HG03175 (cell line): ENCODE measurements at regions not wholly inside any gene's neighbourhood (a gene's known extent, or its start where the extent isn't known, plus 50 kb on each side); places are given as distances from the start of the nearest gene placed in this dataset.

ENCODE experiments used
- ATAC-seq: cut with Tn5 transposase; IDR thresholded peaks from one replicate; pipeline ENCODE4 v1.9.1; 2021; ENCODE audit warnings: mild to moderate bottlenecking, moderate library complexity; ENCODE audit not compliant: unreplicated experiment

DNA sequence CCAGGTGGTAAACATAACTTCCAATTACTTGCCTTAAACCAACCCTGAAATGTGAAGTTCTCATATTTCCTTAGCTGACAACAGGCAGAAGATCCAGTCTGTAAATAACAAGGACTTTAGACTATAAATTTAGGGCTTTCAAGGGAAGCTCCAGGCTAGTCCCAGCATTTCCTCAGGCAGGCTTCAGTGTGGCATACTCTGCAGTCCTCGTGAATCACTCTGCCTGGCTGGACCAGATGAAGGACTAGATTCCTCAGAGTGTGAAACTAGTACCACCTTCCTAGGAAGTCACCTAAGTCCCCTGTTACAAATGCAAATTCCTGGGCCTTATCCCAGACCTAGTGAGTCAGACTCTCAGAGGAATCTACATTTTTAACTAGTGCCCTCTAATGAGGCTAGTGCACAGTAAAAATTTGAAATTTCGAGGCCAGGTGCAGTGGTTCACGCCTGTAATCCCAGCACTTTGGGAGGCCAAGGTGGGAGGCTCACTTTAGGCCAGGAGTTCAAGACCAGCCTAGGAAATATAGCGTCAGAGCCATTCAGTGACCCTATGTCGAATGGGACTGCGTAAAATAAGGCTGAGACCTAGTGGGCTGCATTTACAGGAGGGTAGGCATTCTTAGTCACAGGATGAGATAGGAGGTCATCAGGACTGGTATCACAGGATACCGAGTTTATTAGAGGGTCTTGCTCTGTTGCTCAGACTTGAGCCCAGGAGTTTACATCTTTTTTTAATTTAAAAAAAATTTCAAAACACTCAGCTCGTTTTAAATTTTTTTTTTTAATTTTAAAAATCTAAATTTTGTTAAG, 279.6 kb upstream of the JARID2 start:
- ATAC-seq, result no peak

DNA sequence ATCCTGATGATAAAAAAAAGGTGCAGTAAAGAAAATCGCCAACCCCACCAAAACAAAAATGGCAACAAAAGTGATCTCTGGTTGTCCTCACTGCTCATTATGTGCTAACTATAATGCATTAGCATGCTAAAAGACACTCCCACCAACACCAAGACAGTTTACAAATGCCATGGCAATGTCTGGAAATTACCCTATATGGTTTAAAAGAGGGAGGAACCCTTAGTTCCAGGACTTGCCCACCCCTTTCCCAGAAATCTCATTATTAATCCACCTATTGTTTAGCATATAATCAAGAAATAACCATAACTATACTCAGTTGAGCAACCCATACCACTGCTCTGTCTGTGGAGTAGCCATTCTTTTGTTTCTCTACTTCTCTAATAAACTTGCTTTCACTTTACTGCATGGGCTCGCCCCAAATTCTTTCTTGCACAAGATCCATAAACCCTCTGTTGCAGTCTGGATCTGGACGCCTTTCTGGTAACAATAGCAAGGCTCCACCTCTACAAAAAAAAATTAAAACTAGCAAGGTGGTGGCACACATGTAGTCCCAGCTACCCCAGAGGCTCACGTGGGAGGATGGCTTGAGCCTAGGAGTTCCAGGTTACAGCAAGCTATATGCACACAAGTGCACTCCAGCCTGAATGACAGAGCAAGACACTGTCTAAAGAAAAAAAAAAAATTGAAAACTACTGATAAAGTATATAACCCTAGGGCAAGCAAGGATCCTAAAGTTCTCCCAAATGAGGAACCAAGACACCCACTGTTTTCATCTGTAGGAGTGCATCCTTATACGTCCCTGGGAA, 278.8 kb upstream of the JARID2 start:
- no peak for ATAC-seq

DNA sequence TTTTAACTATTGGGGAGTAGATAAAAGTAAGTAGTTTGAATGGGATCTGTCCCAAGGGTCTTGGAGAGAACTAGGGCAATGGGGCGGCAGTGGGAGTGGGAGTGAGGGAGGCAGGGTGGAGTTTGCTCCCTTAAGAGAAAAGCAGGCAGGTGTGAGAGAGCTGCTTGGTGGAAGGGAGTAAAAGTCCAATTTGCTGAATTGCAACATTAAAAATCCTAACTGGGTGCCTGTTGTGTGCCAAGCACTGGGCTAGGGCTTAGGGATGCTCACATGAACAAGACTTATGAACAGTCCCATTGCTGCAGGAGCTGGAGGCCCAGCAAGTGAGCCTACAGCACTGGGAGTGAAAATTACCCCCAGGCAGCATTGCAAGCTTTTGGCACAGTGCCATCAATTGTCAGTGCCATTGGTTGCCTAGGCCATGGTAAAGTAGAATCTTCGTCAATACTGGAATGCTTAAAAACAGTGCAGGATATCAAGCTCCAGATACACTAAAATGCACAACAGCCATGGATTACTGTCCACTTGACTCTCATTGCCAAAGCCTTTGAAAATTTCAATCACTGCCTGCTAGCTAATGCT, 277.7 kb upstream of the JARID2 start:
- no peak for ATAC-seq

DNA sequence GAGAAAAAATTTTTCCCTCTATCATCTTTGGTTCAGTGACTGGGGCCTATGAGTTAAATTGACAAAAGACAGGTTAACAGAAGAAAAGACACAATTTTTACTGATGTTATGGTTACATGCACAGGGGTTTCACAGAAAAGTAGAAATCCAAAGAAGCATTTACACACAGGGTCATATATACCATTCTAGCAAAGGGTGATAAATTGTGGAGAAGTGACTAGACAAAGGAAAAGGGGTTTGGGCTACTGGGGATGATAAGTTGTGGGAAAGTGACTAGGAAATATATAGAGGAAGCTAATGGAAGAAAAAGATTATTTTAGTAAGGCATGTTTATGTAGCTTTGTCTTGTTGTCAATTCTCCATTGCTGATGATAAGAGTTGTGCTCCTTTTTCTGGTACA, 276.7 kb upstream of the JARID2 start:
- no peak for ATAC-seq

DNA sequence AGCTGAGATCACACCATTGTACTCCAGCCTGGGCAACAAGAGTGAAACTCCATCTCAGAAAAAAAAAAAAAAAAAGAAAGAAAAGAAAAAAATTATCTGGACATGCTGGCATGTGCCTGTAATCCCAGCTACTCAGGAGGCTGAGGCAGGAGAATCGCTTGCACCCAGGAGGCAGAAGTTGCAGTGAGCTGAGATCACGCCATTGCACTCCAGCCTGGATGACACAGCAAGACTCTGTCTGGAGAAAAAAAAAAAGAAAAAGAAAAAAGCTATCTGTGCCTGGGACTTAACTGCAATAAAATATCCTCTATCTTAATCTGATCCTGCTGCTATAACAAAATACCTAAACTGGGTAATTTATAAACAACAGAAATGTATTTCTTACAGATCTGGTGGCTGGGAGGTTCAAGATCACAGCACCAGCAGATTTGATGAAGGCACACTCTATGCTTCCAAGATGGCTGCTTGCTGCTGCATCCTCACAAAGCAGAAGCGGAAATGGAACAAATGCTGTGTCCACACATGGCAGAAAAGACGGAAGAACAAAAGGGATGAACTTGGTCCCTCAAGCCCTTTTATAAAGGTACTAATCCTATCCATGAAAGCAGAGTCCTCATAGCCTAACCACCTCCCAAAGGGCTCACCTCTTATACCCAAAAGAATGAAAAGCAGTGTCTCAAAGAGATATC, 273.3 kb upstream of the JARID2 start:
- no peak for ATAC-seq

DNA sequence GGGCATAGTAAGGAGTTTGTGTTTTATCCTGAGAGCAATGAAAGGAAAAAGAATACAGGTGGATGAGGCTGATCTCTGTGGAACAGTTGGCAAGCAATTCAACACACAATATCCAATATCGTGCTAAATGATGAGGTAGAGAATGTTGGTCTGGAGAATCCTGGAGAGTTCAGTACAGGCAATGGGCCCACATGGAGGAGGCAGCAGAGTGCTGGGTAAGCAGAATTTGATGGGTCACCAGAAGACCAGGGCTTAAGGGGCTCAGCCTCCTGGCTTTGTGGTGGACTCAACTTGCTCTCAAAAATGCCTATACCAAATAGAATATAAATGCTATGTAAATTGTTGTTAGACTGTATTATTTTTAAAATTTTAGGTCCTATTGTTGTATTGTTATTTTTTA, 271.5 kb upstream of the JARID2 start:
- no peak for ATAC-seq

DNA sequence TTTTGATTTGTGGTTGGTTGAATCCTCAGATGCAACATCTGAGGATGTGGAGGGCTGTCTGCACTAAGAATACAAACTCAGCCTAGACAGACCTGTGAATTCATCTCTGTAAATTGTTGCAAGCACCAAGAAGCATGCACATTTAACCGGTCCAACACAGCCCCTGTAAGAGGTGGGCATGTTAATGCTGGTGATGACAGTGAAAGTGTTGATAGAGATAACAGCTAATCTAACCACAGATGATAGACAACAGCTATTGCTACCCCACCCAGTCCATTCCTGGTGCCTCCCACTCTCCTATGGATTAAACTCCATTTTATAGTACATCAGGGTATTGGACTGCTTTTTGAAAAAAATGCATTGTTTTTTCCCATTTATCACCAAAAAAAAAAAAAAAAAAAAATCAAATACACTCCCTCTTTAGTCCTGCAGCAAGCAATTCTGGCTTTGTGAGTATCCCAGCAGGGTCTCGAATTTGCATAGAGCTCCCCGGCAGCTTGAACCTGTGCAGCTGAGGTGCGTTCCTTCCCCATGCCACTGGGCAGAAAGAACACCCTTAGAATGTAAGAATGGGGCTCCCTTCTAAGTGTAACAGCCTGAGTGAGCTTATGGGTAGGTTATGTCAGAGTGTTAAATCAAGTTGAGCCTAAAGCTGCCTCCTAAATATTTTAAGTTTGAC, 270.9 kb upstream of the JARID2 start:
- ATAC-seq, result no peak

DNA sequence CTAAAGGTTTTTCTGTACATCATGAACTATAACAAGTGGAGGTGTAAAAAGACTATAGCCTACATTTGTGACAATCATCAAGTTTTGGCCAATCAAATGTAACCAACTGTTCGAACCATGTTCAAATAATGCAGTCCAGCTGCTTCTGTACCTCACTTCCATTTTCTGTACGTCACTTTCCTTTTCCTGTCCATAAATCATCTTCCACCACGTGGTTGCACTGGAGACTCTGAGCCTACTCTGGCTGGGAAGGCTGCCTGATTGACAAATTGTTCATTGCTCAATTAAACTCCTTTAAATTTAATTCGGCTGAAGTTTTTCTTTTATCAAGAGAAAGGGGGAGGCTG, 270.4 kb upstream of the JARID2 start:
- no peak for ATAC-seq

DNA sequence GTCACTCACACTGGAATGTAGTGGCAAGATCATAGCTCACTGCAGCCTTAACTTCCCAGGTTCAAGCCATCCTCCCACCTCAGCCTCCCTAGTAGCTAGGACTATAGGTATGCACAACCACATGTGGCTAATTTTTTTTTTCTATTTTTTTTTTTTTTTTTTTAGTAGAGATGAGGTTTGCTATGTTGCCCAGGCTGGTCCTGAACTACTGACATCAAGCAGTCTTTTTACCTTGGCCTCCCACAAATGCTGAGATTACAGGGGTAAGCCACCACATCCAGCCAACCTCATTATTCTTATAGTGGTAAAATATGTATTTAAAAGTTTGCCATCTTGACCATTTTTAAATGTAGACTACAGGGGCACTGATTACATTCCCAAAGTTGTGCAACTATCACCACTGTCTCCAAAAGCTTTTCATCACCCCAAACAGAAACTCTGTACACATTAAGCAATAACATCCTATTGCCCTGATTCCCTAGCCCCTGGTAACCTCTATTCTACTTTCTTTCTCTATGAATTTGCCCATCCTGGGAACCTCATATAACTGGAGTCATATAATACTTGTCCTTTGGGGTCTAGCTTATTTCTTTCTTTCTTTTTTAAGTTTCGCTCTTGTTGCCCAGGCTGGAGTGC, 268.0 kb upstream of the JARID2 start:
- no peak for ATAC-seq

DNA sequence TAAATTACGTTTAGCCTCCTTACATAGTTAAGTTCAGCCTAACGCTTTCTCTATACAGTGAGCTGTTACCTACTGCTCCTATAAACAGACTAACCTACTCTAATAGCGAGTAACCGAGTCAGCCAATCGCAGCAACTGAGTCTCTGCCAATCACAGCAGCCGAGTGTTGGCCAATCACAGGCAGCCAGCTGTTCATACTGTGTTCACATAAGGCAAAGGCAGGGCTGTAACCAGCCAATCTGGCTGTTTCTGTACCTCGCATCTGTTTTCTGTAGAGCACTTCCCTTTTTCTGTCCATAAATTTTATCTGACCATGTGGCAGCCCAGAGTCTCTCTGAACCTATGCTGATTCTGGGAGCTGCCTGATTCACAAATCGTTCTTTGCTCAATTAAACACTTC, 263.9 kb upstream of the JARID2 start:
- ATAC-seq, result no peak

DNA sequence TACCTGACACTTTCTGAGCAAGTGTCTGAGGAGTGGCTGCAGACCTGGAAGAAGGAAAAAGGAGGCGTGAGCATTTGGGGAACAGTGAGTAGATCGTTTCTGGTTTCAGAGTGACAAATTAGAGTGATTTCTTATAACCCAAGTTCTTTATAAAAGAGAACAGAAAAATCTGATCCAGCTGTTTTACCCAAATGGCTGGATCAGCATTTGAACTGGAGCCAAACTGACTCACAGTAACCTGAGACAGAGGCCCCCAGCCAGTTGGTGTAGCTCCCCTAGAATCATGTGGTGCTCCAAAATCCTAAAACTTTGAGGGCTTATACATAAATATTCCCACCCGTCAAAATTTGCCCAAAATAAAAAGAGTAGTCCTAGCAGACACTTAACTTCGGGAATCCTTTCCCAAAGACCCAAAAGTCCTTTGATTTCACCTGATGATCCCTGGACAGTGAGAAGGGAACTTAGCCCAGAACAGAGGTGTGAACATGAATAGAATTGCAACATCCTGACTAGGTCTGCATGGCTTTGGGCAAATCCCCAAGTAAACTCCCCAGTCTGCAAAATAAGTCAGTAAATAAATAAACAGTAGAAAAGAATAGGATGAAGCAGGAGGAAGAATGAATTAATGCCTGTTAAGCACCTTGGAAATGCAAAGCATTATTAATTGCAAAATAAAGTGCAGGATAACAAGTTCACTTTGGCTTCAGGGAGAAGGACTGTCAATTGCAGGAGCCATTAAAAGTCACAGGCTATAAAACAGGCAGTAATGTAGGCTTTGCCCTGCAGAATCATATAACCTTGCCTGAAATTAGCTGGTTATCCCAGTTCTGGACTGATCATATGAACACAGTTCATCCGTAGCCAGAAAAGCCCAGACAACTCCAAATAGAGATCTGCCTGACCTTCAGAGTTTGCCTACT, 262.0 kb upstream of the JARID2 start:
- ATAC-seq, result no peak

DNA sequence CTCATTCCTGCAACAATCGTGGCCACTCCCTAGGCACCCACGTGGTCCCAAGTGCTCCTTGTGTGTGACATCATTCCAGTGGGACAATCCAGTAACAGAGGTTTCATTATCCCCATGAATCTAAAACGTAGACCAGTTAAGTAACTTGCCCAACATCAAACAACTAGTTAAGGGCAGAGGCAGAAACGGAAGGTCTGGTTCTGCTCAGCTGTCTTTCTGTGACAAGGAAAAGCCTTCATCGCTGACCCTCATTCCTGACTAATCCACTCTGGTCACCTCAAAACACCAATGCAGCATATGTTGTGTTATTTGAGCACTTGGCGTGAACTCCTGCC, 261.4 kb upstream of the JARID2 start:
- ATAC-seq, result no peak

DNA sequence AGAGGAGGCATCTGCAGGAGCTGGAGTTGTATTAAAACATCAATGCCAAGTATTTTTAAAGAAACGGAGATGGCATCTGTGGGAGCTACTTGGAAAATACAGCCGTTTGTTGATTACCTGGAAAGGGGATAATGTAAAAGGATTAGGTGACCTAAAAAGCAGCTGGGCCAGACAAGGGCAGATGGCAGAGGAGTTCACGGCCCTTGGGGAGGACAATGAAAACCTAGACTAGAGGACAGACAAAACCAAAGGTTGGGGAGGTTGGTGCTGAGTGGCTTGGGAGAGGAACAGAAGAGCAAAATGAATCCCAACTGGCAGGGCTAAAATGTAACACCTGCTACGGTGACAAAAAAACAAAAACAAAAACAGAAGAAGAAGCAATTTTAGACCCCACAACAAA, 260.5 kb upstream of the JARID2 start:
- ATAC-seq, result no peak

DNA sequence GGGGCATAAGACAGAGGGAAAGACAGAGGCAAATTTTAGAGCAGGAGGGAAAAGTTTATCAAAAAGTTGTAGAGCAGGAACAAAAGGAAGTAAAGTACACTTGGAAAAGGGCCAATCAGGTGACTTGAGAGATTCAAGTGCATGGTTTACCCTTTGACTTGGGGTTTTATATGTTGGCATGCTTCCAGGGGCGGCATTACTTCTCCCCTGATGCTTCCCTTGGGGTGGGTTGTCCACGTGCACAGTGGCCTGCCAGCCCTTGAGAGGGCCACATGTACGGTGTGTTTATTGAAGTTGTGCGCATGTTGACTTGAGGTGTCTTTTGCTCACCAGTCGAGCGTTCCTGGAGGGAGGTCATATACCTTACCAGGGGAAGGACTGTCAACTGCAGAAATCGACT, 259.5 kb upstream of the JARID2 start:
- no peak for ATAC-seq

DNA sequence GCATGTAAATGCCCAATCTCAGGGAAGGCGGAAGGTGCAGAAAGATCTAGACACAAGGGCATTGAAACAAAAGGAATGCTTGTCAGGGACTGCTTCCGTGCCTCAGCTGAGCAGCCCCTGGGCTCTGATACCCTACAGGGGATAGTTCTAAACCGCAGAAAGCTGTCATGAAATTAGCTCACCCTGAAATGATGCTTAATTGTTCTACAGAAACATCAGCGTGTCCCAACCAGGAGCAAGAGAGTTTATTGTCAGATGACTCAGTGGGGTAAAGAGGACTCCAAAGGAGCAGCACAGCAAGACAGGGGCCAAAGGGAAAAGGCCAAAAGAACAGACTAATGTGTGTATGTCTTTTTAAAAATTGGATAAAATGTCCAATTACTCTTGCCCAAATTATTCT, 258.4 kb upstream of the JARID2 start:
- ATAC-seq, result no peak

DNA sequence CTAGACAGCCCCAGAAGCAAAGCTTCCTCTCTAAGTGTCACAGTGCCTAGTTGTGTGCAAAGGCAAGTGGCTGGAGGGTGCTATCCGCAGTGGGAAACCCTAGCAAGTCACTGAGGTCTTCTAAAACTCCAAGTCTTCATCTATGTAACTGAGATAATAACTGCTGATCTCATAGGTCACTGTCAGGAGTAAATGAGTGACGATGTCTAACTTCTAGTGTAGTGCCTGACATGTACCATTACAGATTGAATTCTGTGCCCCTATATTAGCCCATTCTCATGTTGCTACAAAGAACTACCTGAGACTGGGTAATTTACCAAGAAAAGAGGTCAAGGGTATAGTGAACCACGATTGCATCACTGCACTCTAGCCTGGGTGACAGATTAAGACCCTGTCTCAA, 253.5 kb upstream of the JARID2 start:
- ATAC-seq, result no peak

DNA sequence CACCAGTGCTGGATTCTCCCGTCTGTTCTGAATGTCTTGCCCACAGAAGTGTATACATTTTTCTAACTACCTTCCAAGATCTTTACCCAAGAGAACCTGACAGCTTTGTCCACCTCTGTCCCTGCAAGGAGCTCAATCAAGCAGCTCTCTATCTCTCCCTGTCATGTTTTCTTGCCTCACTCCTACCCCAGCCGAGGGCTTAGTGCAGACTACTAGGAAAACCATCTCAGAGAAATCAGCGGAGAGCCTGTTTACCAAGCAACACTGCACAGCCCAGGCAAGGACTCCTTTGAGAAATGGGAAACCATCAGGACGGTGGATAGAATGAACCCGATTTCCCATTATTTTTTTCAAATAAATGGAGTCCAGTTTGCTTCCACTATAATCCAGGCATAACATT, 250.7 kb upstream of the JARID2 start:
- no peak for ATAC-seq

DNA sequence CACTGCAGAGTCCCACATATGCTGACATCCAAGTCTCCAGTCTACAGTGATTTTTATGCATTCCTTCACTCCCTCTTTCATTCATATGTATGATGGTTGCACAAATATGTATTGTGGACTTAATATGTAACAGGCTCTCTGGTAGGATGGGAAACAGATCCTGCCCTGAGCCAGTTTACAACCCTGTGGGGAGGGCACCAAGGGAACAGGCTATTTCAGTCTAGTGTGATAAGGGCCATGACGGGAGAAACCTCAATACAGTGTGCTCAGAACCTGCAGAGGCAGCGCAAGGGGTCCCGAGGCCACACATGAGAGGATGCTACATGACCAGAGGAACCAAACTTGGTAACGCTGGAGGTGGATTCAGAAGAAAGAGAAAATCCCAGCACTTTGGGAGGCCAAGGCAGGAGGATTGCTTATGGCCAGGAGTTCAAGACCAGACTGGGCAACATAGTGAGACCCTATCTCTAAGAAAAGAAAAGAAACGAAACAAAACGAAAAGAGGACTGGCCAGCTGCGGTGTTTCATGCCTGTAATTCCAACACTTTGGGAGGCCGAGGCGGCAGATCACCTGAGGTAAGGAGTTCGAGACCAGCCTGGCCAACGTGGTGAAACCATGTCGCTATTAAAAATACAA, 249.8 kb upstream of the JARID2 start:
- no peak for ATAC-seq

DNA sequence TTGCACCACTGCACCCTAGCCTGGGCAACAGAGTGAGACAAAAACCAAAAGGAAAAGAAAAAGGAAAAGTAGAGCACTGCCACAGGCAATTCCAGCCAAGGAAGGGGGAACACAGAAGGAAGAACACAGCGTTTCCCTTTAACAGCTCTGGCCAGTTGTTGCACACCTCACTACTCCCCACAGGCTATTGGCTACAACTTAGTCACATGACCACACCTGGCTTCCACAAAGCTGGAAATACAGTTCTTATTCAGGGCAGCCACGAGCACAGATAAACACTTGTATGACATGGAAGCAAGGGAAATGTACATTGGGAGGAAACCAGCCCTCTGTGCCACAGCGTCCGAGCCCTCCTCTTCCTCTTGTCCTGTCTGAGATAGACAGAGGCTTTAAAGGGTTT, 249.0 kb upstream of the JARID2 start:
- ATAC-seq, result no peak
